SK-N-SH treated with all-trans-retinoic acid at 6 μM for 48 hours (cell line): ENCODE measurements at regions not wholly inside any gene's neighbourhood (a gene's known extent, or its start where the extent isn't known, plus 50 kb on each side); places are given as distances from the start of the nearest gene placed in this dataset.

Experiments used
- ATAC-seq: fragments of 200-7000 bp; cut with Tn5 transposase; 3 replicates; pipeline ENCODE4 v1.9.1; 2020; ENCODE audit warnings: mild to moderate bottlenecking, moderate library complexity
- ARNTL ChIP-seq: fragments of 450-650 bp; formaldehyde crosslinking; IDR thresholded peaks from 2 replicates; pipeline ENCODE4 v1.5.0; 2020; ENCODE audit warnings: low read depth, mild to moderate bottlenecking, moderate library complexity, borderline replicate concordance
- BACH2 ChIP-seq: fragments of 250-450 bp; sonication (Bioruptor Pico); IDR thresholded peaks from 2 replicates; pipeline ENCODE4 v1.9.0; 2021; ENCODE audit warnings: mild to moderate bottlenecking, borderline replicate concordance
- ESRRG ChIP-seq: fragments of 250-450 bp; sonication (Bioruptor Pico); IDR thresholded peaks from 2 replicates; pipeline ENCODE4 v1.6.1; 2021; ENCODE audit warnings: mild to moderate bottlenecking
- GLIS3 ChIP-seq: fragments of 250-450 bp; sonication (Bioruptor Pico); IDR thresholded peaks from 2 replicates; pipeline ENCODE4 v1.5.0; 2020; ENCODE audit warnings: mild to moderate bottlenecking, moderate library complexity
- ISL1 ChIP-seq: fragments of 250-450 bp; sonication (Bioruptor Pico); IDR thresholded peaks from 2 replicates; pipeline ENCODE4 v2.1.2; 2022; ENCODE audit warnings: mild to moderate bottlenecking, moderate library complexity
- OSR1 ChIP-seq: fragments of 250-450 bp; sonication (Bioruptor Pico); IDR thresholded peaks from 2 replicates; pipeline ENCODE4 v1.8.0; 2022; ENCODE audit warnings: moderate library complexity, mild to moderate bottlenecking, inconsistent platforms
- PPARA ChIP-seq: fragments of 250-450 bp; sonication (Bioruptor Pico); IDR thresholded peaks from 2 replicates; pipeline ENCODE4 v1.5.0; 2020; ENCODE audit warnings: mild to moderate bottlenecking, borderline replicate concordance
- RARB ChIP-seq: fragments of 250-450 bp; sonication (Bioruptor Pico); IDR thresholded peaks from 2 replicates; pipeline ENCODE4 v1.8.0; 2021; ENCODE audit warnings: mild to moderate bottlenecking, moderate library complexity
- SNAI2 ChIP-seq: fragments of 250-450 bp; sonication (Bioruptor Pico); IDR thresholded peaks from 2 replicates; pipeline ENCODE4 v1.5.0; 2020; ENCODE audit warnings: mild to moderate bottlenecking, moderate library complexity
- TOX ChIP-seq: fragments of 250-450 bp; sonication (Bioruptor Pico); IDR thresholded peaks from 2 replicates; pipeline ENCODE4 v1.8.0; 2021; ENCODE audit warnings: mild to moderate bottlenecking, moderate library complexity, borderline replicate concordance
- ZC3H10 ChIP-seq: fragments of 250-450 bp; sonication (Bioruptor Pico); IDR thresholded peaks from 2 replicates; pipeline ENCODE4 v1.5.1; 2021; ENCODE audit warnings: mild to moderate bottlenecking, moderate library complexity
- ZFP30 ChIP-seq: fragments of 450-650 bp; formaldehyde crosslinking; IDR thresholded peaks from 2 replicates; pipeline ENCODE4 v1.5.0; 2022; ENCODE audit warnings: mild to moderate bottlenecking, moderate library complexity
- ZNF565 ChIP-seq: fragments of 450-650 bp; formaldehyde crosslinking; conservative IDR thresholded peaks from 2 replicates; pipeline ENCODE4 v1.5.0; 2020; ENCODE audit warnings: low read depth, mild to moderate bottlenecking, moderate library complexity
- ZNF70 ChIP-seq: fragments of 450-650 bp; formaldehyde crosslinking; IDR thresholded peaks from 2 replicates; pipeline ENCODE4 v1.5.0; 2020; ENCODE audit warnings: mild to moderate bottlenecking, moderate library complexity
- ZNF8 ChIP-seq: fragments of 450-650 bp; formaldehyde crosslinking; IDR thresholded peaks from 2 replicates; pipeline ENCODE4 v1.5.0; 2020; ENCODE audit warnings: mild to moderate bottlenecking, moderate library complexity
- TF ChIP-seq, protein P1 (sequence below): fragments of 250-450 bp; sonication (Bioruptor Pico); IDR thresholded peaks from 2 replicates; pipeline ENCODE4 v1.8.0; 2020; ENCODE audit warnings: mild to moderate bottlenecking, moderate library complexity, borderline replicate concordance
- TF ChIP-seq, protein P2 (sequence below): fragments of 250-450 bp; sonication (Bioruptor Pico); IDR thresholded peaks from 2 replicates; pipeline ENCODE4 v1.5.1; 2021; ENCODE audit warnings: mild to moderate bottlenecking, moderate library complexity
- TF ChIP-seq, protein P3 (sequence below): fragments of 250-450 bp; sonication (Bioruptor Pico); IDR thresholded peaks from 2 replicates; pipeline ENCODE4 v1.8.0; 2021; ENCODE audit warnings: low read depth, mild to moderate bottlenecking, moderate library complexity, borderline replicate concordance
- TF ChIP-seq, protein P4 (sequence below): fragments of 250-450 bp; sonication (Bioruptor Pico); IDR thresholded peaks from 2 replicates; pipeline ENCODE4 v1.5.1; 2020; ENCODE audit warnings: low read depth, mild to moderate bottlenecking, moderate library complexity
- TF ChIP-seq, protein P5 (sequence below): fragments of 250-450 bp; sonication (Bioruptor Pico); IDR thresholded peaks from 2 replicates; pipeline ENCODE4 v1.5.0; 2020; ENCODE audit warnings: mild to moderate bottlenecking, moderate library complexity

DNA sequence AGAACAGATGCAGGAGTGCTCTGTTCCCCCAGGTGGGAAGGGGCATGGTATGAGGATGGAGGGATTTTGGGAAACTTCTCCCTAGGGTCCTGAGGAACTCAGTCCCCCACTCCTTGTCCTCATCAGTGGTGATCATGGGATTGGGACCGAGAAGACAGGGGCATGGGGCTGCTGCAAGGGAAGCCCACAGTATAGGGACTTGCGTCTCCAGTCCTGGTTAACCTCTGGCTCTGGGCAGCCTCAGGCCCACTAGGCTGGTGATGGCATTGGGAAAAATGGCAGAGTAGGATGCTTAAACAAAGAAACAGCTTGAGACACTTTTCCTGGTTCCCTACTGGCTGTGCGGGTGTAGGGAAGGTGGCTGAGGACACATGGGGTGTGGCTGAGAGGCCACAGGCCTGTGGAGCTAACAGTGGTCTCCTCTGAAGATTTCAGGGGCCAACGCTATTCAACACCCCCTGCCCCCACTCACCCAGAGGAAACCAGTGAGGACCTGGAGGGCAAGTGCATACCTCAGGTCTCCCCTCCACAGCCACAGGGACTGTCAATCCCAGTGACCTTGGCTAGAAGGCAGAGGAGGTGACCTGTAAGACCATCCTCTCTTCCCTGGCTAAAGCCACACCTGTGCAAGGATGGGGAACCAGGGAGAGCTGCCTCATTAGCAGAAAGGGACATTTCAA lies 261.3 kb downstream of the CCSER2 start:
- no peak for ATAC-seq
- TF ChIP-seq ZNF8 (CRISPR knock-in tag) (no peak), OSR1 (CRISPR knock-in tag) (no peak), RARB (CRISPR knock-in tag) (no peak)
- TF ChIP-seq, protein P1, sequence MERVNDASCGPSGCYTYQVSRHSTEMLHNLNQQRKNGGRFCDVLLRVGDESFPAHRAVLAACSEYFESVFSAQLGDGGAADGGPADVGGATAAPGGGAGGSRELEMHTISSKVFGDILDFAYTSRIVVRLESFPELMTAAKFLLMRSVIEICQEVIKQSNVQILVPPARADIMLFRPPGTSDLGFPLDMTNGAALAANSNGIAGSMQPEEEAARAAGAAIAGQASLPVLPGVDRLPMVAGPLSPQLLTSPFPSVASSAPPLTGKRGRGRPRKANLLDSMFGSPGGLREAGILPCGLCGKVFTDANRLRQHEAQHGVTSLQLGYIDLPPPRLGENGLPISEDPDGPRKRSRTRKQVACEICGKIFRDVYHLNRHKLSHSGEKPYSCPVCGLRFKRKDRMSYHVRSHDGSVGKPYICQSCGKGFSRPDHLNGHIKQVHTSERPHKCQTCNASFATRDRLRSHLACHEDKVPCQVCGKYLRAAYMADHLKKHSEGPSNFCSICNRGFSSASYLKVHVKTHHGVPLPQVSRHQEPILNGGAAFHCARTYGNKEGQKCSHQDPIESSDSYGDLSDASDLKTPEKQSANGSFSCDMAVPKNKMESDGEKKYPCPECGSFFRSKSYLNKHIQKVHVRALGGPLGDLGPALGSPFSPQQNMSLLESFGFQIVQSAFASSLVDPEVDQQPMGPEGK (CRISPR knock-in tag) = no peak
- TF ChIP-seq, protein P2, sequence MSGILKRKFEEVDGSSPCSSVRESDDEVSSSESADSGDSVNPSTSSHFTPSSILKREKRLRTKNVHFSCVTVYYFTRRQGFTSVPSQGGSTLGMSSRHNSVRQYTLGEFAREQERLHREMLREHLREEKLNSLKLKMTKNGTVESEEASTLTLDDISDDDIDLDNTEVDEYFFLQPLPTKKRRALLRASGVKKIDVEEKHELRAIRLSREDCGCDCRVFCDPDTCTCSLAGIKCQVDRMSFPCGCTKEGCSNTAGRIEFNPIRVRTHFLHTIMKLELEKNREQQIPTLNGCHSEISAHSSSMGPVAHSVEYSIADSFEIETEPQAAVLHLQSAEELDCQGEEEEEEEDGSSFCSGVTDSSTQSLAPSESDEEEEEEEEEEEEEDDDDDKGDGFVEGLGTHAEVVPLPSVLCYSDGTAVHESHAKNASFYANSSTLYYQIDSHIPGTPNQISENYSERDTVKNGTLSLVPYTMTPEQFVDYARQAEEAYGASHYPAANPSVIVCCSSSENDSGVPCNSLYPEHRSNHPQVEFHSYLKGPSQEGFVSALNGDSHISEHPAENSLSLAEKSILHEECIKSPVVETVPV = no peak

DNA sequence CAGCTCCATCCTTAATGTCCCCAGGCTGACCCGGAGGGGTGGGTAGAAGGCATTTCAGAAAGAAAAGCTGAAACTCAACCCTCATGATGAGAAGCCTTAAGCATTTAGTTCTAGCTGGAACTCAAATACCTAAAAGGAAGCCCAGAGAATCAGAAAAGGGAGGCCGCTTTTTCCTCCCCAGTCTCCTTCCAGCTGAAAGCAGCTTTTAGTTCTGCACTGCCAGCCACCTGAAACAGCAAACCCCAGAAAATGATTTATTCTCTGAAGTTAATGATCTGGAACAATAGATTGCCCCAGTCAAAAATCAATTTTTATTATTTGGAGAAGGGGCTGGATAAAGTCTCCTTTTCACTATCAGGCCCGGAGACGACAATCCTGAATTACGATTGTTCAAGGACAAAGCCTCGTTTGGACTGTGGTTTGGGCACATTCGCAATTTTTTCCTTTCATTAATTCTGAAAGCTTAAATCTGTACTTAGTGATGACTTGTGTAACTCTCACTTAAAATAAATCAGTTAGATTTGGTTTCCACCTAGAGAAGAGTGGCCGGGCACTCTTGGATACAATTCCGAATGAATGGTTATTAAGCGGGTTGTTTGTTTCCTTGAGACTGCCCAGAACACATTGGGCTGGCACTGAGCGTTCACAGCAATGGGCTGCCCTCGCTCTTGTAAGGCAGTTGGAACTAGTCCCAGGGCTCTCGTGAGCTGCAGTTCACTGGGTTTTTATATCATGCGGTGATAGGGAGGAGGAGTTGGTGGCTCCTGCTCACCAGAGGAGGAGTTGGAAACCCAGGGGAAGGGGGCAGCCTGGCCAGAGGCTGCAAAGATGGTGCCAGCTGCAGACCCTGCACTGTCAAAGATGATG lies 262.2 kb downstream of the CCSER2 start:
- ATAC-seq = no peak
- TF ChIP-seq RARB (CRISPR knock-in tag) = no peak
- TF ChIP-seq TOX (CRISPR knock-in tag) = no peak
- TF ChIP-seq ZFP30 (CRISPR knock-in tag) = no peak
- TF ChIP-seq ARNTL (CRISPR knock-in tag) = no peak
- TF ChIP-seq, protein P3, sequence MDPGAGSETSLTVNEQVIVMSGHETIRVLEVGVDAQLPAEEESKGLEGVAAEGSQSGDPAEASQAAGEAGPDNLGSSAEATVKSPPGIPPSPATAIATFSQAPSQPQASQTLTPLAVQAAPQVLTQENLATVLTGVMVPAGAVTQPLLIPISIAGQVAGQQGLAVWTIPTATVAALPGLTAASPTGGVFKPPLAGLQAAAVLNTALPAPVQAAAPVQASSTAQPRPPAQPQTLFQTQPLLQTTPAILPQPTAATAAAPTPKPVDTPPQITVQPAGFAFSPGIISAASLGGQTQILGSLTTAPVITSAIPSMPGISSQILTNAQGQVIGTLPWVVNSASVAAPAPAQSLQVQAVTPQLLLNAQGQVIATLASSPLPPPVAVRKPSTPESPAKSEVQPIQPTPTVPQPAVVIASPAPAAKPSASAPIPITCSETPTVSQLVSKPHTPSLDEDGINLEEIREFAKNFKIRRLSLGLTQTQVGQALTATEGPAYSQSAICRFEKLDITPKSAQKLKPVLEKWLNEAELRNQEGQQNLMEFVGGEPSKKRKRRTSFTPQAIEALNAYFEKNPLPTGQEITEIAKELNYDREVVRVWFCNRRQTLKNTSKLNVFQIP (CRISPR knock-in tag) = no peak
- TF ChIP-seq ZC3H10 (CRISPR knock-in tag) = no peak
- no peak for TF ChIP-seq ISL1 (CRISPR knock-in tag)
- no peak for TF ChIP-seq BACH2 (CRISPR knock-in tag)
- TF ChIP-seq ZNF565 (CRISPR knock-in tag) = no peak
- TF ChIP-seq SNAI2 (CRISPR knock-in tag) = no peak

DNA sequence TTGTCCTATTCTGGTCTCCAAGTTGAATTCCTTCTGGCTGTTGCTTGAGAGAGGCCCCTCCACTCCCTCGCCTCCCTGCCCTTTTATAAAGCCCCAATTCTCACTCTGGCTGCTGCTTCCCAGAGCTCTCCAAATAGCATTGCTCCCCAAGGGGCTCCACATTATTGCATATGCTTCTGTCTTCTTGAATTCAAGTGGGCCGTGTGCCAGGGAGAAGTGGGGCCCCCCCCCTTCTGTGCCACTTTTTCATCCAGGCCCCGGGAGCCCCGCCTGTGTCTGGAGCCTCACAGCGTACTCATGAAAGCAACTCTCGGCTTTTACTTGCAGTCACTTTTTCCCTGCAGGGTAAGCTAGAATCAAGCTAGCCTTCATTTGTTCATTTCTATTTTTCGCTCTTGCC lies 265.1 kb downstream of the CCSER2 start:
- no peak for TF ChIP-seq GLIS3 (CRISPR knock-in tag)
- no peak for TF ChIP-seq SNAI2 (CRISPR knock-in tag)
- TF ChIP-seq, protein P4, sequence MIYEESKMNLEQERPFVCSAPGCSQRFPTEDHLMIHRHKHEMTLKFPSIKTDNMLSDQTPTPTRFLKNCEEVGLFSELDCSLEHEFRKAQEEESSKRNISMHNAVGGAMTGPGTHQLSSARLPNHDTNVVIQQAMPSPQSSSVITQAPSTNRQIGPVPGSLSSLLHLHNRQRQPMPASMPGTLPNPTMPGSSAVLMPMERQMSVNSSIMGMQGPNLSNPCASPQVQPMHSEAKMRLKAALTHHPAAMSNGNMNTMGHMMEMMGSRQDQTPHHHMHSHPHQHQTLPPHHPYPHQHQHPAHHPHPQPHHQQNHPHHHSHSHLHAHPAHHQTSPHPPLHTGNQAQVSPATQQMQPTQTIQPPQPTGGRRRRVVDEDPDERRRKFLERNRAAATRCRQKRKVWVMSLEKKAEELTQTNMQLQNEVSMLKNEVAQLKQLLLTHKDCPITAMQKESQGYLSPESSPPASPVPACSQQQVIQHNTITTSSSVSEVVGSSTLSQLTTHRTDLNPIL = no peak
- TF ChIP-seq TOX (CRISPR knock-in tag) = no peak
- TF ChIP-seq, protein P2 = no peak
- no peak for TF ChIP-seq ESRRG
- TF ChIP-seq, protein P5, sequence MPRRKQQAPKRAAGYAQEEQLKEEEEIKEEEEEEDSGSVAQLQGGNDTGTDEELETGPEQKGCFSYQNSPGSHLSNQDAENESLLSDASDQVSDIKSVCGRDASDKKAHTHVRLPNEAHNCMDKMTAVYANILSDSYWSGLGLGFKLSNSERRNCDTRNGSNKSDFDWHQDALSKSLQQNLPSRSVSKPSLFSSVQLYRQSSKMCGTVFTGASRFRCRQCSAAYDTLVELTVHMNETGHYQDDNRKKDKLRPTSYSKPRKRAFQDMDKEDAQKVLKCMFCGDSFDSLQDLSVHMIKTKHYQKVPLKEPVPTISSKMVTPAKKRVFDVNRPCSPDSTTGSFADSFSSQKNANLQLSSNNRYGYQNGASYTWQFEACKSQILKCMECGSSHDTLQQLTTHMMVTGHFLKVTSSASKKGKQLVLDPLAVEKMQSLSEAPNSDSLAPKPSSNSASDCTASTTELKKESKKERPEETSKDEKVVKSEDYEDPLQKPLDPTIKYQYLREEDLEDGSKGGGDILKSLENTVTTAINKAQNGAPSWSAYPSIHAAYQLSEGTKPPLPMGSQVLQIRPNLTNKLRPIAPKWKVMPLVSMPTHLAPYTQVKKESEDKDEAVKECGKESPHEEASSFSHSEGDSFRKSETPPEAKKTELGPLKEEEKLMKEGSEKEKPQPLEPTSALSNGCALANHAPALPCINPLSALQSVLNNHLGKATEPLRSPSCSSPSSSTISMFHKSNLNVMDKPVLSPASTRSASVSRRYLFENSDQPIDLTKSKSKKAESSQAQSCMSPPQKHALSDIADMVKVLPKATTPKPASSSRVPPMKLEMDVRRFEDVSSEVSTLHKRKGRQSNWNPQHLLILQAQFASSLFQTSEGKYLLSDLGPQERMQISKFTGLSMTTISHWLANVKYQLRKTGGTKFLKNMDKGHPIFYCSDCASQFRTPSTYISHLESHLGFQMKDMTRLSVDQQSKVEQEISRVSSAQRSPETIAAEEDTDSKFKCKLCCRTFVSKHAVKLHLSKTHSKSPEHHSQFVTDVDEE (CRISPR knock-in tag) = no peak
- TF ChIP-seq ISL1 (CRISPR knock-in tag) = no peak
- TF ChIP-seq RARB (CRISPR knock-in tag) = no peak
- no peak for TF ChIP-seq PPARA
- TF ChIP-seq BACH2 (CRISPR knock-in tag) = no peak
- no peak for TF ChIP-seq ZNF70 (CRISPR knock-in tag)
- TF ChIP-seq ZNF565 (CRISPR knock-in tag) = no peak
- TF ChIP-seq, protein P1 (CRISPR knock-in tag) = no peak
- no peak for TF ChIP-seq ZC3H10 (CRISPR knock-in tag)
- TF ChIP-seq, protein P3 (CRISPR knock-in tag) = no peak
- TF ChIP-seq, all 23 proteins: peak for 0
- ATAC-seq = no peak
